ENCODE measurements at regions not wholly inside any gene's neighbourhood (a gene's known extent, or its start where the extent isn't known, plus 50 kb on each side); places are given as distances from the start of the nearest gene placed in this dataset.

GRCh38 chr19:31139871-31140505 is 209.2 kb downstream of the TSHZ3 start:
- TF ChIP-seq CTCF (IDR thresholded peaks at IDR 0.05) (no peak), POLR2A (IDR thresholded peaks at IDR 0.05) (no peak)
